ENCODE measurements at regions not wholly inside any gene's neighbourhood (a gene's known extent, or its start where the extent isn't known, plus 50 kb on each side); places are given as distances from the start of the nearest gene placed in this dataset.
"Not testable (repeated sequence)": the region's sequence is repeated elsewhere in the genome, so short reads cannot be mapped to it uniquely, and the experiment has no call there.

DNA sequence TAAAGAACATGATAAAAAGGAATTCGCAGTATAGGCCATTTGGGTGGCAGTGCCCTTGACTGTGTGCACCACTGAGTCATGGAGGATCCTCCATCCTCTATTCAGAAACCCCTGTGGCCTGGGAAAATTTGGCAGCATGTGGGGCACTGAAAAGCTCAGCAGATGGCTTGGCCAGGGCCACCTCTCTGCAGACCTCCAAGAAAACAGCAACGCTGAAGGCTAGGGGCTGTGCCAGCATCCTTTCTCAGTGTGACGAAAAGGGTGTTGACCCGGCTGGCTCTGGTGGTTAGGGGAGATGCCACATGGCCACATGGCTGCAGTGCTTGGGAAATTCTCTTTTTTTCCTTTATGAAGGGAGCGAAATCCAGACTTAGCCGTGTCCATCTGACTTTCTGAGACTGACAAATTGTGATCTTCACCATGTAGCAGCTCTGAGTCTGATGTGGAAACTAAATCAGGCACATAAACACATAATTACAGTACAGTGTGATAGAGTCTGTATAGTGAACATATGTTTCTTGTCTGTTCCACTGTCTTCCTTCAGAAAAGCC is 178.0 kb downstream of the KCTD12 start:
- DNase-seq: no peak

DNA sequence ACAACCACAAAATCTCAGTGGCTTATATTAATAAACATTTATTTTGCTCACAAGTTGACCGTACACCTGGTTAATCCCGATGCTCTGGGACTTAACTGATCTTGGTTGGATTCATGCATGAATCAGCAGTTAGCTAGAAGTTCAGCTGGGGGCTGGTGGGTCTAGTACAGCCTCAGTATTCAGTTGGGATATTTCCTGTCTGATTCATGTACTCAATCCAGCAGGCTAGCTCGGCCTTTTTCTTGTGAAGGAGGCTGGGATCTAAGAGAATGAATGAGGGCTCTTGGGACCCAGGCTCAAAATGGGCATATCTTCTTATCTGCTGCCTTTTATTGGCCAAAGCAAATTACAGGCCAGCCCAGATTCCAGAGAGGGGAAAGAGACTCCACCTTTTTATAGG is 178.8 kb downstream of the KCTD12 start:
- no peak for DNase-seq

DNA sequence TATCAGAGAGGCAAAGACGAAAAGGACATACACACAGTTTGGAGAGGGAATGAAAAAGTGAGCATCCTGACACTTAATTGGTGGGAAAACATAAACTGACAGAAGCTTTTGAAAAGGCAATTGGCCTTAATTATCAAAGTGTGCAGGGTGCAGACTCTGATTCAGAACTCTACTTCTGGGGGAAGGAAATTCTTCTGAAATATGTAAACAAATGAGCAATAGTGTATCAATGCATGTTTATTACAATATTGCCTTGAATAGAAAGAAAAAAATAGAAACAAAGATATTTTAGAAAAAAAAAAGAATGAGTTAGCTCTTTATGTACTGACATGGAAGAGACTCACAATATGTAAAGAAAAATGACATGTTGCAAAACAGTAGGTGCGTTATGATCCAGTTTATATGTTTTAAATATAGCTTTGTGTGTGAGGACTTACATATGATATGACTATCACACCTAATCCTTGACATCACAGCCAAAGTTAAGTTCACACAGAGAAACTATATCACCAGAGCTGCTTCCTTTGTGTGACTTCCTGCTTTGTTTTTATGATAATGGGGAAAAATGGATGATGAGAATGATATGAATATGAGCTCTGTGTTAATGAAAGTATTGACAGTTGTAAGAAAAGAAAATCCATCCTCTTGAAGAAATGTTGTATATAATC is 182.4 kb downstream of the KCTD12 start:
- no peak for DNase-seq

DNA sequence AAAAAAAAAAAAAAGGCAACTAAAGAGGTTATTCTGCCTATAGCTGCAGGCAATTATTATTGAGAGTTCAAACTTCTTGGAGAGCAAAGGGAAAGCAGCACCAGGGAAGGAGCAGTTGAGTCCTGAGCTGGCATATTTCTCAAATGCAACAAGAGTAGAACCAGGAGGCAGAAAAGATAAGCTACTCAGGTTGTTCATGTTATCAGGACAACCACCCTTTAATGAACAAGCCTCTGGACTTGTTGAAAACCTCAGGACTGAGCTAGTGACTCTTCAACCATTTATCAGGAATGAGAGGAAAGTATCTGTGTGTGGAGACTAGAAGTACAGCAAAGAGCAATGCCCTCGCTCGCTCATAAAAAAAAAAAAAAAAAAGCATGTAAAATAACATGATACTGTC is 183.0 kb downstream of the KCTD12 start:
- no peak for DNase-seq

DNA sequence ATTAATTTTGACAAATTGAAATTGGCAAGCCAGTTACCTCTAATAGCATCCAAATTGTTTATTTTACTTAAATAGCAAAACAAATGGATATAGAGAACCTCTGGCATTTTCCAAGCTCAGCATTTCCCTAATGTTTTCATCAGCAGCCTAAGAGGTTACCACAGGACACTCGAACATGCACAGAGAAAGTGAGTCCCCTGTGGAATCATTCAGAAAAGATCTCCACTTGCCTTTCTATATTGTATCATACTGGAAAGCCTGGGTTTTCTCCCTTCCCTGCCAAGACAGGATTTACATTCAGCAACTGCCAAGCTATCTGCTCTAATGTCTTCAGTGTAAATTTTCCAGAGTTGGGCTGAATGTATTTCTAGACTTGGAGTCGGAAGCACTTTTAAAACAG is 188.9 kb downstream of the KCTD12 start:
- DNase-seq: no peak

DNA sequence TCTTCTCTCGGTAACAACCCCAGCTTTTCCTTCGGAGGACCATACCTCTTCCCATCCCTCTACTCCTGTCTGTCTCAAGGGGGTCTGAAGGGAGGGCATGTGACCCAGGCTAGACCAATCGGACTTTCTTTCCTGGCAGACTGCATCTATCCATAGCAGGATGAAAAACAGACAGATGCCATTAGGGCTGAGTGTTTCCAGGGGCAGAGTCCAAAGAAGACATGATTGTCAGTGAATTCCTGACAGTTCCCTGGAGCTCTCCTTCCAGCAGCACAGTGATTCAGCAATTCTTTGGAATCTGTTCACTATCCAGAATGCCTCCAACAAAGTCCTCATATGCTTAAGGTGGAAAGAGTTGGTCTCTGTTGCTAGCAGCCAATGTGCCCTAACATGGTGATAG is 189.8 kb downstream of the KCTD12 start:
- DNase-seq: no peak

DNA sequence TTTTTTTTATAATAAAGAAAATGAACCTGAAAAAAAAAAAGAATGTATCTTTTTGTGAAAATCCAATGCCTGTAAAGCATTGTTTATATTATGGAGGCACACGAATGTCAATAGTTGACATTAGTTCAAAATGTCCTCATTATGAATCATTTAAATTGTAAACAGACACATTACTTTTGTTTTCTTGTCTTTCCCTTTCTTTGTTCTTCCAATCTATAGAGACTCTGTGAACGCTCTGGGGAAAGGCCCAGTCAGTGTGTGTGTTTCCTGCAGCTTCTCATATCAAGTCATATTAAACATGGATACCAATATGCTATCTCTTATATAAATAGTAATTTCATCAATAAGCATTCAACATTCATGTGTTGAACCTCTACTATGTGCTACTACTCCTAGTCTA is 193.1 kb downstream of the KCTD12 start:
- DNase-seq: no peak

DNA sequence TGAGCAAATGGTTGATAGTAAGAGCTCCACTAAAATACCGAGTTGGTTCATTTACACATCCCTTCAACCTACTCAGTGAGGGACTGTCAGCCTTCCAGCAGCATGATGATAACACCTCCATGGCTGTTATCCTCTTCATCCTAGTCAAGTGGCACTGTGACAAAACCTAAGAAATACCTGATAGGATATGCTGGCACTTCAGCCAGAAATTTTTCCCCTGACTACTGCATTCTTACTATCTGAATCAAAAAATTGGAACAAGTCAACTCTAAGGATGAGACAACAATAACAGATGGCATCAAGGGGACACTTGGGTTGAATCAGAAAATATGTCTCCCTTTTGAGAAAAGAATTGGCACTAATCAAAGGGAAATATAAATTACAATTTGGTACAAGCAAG is 193.9 kb downstream of the KCTD12 start:
- DNase-seq: no peak

DNA sequence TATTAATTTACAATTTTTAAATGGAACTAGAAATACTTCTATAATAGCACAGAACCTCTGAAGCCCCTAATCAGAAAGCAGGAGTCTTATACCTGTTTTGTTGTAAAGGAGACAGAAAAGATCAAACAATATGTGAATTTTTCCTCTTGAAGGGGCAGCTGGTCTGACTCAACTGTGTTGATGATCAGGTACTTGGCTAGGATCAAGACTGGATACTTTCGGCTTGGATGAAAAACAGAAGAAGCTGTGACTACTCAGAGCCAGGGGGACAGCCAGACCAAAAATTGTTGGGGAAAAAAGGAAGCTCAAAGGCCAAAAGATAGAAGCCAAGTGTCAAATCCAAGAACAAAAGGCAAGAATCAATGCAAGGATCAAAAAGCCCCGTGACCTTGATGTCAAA is 195.6 kb downstream of the KCTD12 start:
- no peak for DNase-seq

DNA sequence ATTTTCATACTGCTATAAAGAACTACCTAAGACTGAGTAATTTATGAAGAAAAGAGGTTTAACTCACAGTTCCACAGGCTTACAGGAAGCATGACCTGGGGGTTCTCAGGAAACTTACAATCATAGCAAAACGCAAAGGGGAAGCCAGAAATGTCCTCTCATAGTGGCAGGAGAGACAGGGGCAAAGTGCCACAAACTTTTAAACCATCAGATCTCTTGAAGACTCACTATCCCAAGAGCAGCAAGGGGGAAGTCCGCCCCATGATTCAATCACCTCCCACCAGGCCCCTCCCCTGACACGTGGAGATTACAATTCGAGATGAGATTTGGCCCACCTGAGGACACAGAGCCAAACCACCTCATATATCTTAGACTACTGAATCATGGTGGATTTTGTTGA is 198.7 kb downstream of the KCTD12 start:
- no peak for DNase-seq

DNA sequence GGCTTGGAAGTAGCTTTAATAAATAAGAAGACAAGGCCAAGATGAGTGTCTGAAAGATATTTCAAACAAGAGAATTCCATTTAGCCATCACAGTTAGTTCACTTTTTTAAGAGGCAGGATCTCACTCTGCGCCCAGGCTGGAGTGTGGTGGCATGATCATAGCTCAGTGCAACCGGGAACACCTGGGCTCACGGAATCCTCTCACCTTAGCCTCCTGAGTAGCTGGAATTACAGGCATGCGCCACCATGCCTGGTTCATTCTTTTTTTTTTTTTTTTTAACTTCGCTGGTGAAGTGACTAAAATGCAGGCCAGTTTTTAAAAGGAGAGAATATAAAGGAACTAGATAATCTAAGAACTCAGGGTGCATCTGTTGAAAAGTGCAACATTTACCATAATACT is 200.3 kb downstream of the KCTD12 start:
- no peak for DNase-seq

DNA sequence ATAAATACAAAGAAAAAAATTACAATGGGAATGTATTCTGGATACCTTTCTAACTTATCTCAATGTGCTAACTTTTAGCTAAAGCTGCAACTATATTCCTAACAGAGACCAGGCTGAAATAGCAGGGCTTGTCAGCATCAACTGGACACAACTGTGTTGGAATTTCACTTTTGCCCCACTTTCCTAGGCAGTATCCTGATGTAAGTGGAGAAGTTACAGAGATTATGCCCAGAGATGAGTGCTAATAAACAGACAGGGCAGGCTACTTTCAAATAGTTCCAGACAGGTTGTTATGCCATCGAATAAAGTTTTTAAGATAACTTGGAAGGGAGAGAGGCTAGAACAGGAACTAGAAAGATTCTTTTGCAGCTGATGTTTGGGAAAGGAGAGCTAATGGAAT is 201.9 kb downstream of the KCTD12 start:
- no peak for DNase-seq

DNA sequence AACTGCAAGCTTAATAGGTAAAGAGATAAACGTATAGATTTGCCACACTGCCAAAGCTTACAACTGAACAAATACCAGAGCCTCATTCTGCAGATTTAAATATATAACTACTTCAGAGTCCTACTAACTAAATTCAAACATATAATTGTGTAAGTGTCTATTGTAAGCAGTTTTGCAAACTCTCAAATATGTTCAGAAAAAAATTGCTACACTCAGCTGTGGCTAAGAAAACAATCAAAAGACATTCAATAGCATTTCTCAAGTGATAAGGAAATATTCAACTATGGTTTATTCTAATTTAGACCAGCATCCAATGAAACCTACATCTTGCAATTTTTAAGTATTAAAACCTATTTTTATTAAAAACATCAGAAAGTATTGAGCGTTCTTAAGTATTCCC is 202.4 kb downstream of the KCTD12 start:
- no peak for DNase-seq

DNA sequence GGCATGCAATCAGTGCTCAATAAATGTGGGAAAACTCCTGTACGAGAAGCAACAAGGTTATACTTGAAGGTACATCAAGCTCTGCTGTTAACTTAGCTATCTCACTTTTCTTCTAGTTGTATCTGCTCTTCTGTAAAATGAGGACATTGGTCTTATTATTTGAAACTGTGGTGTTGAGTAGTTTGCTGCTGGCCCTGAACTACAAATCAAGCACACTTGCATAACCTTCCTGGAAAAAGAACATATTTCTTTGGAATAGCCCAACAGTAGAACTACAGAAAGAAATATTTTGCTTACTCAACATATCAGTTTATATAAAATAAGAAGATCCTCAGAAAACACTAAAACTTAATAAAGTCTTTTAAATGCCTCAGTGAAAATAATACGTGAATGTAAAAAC is 203.0 kb downstream of the KCTD12 start:
- no peak for DNase-seq

DNA sequence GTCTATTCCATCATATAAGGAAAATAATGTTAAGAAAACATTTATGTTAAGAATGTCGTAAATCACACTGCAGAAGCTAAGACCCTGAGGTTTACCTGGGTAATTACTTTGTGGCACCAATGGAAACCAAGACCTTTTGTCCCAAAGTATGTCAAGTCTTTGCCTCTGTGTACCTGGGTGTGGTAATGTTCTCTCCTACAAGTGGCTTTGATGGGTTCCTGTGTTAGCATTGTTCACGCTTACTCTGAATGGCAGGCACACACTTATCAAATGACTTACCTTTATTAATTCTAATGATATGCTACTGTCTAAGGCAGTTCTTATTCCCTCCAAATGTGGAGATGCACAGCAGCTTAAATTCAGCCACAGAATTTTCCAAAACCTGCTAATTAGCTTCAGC is 206.1 kb downstream of the KCTD12 start:
- DNase-seq: no peak

DNA sequence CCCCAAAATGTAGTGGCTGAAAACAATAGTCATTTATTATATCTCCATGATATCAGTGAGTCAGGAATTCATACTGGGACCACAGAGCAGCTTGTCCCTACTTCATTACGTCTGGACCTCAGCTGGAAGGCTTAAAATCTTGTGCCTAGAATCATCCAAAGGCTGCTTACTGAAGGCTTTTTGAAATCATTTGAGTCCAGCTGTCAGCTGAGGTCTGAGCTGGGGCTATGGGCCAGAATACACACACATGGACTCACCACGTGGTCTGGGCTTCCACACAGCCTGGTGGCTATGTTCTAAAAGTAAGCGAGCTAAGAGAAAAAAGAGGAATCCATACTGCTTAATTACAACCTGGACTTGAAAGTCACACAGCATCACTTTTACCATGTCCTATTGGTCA is 209.2 kb downstream of the KCTD12 start:
- DNase-seq: no peak

DNA sequence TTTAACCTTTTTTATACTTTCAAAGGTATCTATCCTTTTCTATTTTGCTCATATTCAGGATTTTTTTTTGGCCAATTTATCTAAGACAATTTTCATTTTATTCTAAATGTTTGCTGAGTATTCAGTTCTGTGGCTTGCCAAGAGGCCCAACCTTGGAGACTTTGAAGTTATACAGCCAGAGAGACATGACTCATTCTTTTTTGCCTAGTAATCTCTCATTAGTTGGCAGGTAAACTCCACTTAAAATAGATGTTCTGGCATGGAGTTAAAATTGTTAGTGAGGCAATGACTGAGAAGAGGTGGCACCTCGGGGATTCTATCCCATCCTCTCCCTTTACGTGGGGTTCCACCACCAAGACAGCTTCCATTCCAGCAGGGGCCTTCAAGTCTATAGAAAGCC is 213.8 kb downstream of the KCTD12 start:
- DNase-seq: no peak

DNA sequence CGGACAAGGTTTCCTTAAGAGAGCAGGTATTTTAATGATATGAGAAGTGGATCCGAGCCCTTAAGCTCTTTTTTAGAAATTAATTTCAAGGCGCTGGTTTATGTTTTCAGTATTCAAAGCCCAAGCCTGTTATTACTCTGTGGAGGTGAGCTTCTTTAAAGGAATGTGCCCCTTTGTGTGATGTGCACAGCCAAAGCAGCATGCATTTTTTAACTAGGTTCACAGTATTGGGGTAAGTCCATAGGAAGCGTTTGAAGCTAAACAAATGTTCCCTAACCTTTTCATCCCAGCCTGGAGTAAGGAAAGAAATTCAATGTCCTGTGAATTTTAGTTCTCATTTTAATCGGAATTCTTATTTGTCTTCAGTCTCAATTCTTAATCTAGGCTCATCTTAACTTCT is 217.5 kb downstream of the KCTD12 start:
- no peak for DNase-seq

DNA sequence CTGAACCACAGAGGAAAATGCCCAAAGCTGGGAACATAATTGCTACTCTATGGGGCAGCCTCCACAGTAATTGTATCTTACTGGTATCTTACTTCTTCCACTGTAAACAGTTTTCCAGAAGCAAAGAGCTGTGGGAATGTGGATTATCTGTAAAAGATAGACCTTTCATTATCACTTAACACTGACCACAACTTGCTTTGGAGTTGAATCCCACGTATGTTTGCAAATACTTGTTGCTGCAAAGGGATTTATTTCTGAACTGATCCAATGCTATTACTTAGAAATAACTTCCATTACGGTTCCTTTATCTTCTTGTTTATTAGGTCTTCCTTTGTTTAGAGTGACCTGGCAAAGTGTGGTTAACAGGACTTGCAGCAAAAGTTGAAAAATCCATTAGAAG is 218.1 kb downstream of the KCTD12 start:
- no peak for DNase-seq

DNA sequence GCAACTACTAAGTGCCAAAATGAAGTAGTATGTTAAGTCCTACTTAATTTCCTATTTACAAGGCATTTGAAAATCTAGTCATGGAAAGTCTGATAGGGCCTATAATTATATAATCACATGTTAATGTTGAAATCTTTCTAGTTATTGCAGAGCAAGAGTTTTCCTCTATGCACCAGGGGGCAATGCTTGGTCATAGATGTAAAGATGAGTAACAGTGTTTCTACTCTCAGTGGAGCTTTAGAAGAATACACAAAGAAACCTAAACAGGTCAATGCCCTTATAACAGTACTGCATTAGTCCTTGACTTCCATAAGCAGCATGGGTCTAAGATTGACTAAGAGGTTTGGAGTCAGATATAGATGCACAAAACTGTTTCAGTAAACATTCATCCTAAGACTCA is 218.7 kb downstream of the KCTD12 start:
- no peak for DNase-seq

DNA sequence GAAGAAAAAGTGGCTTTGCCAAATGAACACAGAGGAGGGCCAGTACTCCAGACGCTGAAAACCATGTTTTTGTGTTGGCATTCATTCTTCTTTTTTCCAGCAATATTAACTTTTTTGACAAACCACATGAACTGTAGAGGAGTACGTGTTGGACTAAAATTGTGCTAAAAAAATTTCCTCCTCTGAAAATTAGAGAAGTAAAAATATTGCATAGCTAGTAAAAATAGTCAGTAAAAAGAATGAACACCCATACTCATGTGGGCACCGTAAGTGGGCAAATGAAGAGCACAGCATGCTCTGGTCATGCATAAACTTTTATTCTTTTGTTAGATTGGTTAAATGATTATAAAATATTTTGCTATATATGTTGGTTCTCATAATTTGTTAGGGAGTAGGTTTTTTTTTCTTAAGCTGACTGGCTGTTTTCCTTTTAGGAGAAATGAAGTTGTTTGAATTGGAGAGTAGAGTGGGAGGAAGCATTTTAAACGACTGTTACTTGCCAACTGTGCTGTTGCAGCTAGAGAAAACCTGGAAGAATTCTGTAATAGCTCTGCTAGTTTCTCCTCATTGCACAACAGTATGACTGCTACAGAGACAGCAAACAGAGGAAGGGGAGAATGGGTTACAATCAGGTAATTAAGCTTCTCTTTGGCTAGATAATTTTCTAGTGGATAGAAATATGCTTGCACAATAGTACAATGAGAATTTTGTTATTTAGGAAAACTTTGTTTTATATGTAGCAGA is 222.4 kb downstream of the KCTD12 start:
- no peak for DNase-seq

DNA sequence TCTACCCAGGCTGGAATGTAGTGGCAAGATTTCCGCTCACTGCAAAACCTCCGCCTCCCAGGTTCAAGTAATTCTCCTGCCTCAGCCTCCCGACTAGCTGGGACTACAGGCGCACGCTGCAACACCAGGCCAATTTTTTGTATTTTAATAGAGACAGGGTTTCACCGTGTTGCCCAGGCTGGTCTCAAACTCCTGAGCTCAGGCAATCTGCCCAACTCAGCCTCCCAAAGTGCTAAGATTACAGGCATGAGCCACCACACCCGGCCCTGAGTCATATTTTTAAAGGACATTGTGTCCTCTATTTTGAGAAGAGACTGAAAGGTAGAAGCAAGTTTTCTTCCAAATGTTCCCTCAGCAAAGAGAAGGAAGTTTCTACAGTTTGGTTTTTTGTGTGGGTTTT is 227.1 kb downstream of the KCTD12 start:
- DNase-seq: not testable (repeated sequence)

DNA sequence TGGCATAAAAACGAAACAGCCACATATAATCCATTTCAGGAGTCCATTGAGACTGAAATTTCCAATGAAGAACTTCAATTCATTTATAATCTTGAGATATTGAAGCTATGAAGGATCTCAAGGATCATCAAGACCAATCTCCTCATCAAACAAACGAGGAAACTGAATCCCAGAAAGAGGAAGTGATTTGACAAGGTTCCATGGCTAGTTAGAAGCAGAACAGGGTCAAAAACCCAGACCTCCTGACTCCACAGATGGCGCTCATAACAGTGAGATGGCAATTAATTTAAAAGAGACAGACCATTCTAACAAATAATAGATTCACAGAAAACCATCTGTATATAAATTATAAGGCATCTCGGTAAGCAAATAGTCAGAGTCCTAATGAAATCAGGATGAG is 229.7 kb downstream of the KCTD12 start:
- no peak for DNase-seq

DNA sequence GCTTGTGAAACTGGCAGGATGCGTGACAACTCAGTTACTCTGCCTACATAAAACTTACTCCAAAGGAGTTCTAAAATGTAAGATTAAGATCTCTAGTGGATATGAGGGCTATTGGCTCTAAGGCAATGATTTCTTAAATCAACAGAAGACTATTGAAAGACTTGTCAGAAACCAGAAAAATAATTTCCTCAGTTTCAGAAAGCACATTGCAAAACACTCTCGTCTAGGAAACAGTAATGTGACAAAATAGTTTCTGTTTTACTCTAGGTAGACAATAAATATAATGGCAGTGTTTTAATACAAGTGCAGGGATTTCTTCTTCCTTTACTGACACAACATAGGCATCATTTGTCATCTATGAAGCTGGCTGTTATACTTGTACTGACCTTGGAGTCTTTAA is 230.1 kb downstream of the KCTD12 start:
- DNase-seq: no peak

DNA sequence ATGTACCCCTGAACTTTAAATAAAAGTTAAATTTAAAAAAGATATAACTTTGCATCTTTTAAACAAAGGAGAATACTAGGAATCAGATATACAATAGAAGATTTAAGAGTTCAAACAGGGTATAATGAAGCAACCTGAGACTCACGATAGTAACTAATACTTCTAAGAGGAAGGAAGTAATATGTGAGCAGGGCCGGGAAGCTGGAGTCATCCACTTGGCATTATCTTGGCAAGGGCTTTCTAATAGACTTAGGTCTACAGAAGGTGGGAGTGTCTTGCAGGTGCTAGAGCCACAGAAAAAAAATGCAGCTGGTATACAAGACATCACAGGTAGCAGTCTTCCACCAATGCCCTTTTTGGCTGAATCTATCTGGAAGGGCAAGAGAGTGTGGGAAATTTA is 231.9 kb downstream of the KCTD12 start:
- DNase-seq: no peak

All from stimulated activated CD4-positive, alpha-beta T cell treated with anti-CD3 and anti-CD28 coated beads, Interleukin-4, amount 100 ng/mL, for 24 hours (primary cell).